Breast epithelium (tissue), 4 donors: ENCODE measurements at regions not wholly inside any gene's neighbourhood (a gene's known extent, or its start where the extent isn't known, plus 50 kb on each side); places are given as distances from the start of the nearest gene placed in this dataset.
"Not testable (repeated sequence)": the region's sequence is repeated elsewhere in the genome, so short reads cannot be mapped to it uniquely, and the experiment has no call there.

Source experiments
- DNase-seq, 2 donors: peaks; one replicate each; pipeline ENCODE4 v3.0.0-alpha.2; 2019; ENCODE audit warnings: low spot score in 2 of 2
- H3K27ac ChIP-seq, 2 donors: fragments of 200-600 bp; sonication (generic) in 1 of 2; one replicate each; pipeline ENCODE4 v1.5.1; 2016 to 2019; ENCODE audit warnings: mild to moderate bottlenecking in 1 of 2
- H3K27me3 ChIP-seq, 2 donors: fragments of 200-600 bp; sonication (generic) in 1 of 2; one replicate each; pipeline versions ENCODE4 v1.5.1 to v1.6.0; 2017 to 2019; ENCODE audit warnings: control low read depth in 1 of 2, mild to moderate bottlenecking in 1 of 2
- H3K36me3 ChIP-seq: fragments of 200-600 bp; one replicate; pipeline ENCODE4 v1.5.1; 2019
- H3K4me1 ChIP-seq, 2 donors: fragments of 200-600 bp; sonication (generic); one replicate each; pipeline ENCODE4 v1.5.1; 2016 to 2019; ENCODE audit warnings: control low read depth in 1 of 2
- H3K4me3 ChIP-seq, 3 donors: fragments of 200-600 bp; sonication (generic); 1 replicate in 2 of 3; 2 replicates in 1 of 3; pipeline ENCODE4 v1.5.1; 2016 to 2019; ENCODE audit warnings: mild to moderate bottlenecking in 3 of 3, moderate library complexity in 2 of 3
- H3K9me3 ChIP-seq, 2 donors: fragments of 200-600 bp; sonication (generic) in 1 of 2; one replicate each; pipeline ENCODE4 v1.5.1; 2016 to 2019; ENCODE audit warnings: control low read depth in 1 of 2
- POLR2A ChIP-seq: fragments of 450-650 bp; IDR thresholded peaks from one replicate; pipeline ENCODE4 v1.6.1; 2016; ENCODE audit warnings: antibody characterized with exemption, mild to moderate bottlenecking, moderate library complexity
- POLR2AphosphoS5 ChIP-seq, 3 donors: sonication (generic); formaldehyde crosslinking; IDR thresholded peaks; one replicate each; pipeline ENCODE4 v1.6.1; 2017; ENCODE audit warnings: antibody characterized with exemption in 3 of 3
- intact Hi-C: fragments of 100-400 bp; cut with DNase I; formaldehyde crosslinking; loops from one replicate; pipeline ENCODE4 v1.15.1; 2023; ENCODE audit warnings: low total_unique reads
- TF ChIP-seq, protein P1 (sequence below), 3 donors: fragments of 450-650 bp; IDR thresholded peaks; one replicate each; pipeline ENCODE4 v1.5.1; 2016 to 2017; ENCODE audit warnings: antibody characterized with exemption in 3 of 3, mild to moderate bottlenecking in 3 of 3, moderate library complexity in 3 of 3

DNA sequence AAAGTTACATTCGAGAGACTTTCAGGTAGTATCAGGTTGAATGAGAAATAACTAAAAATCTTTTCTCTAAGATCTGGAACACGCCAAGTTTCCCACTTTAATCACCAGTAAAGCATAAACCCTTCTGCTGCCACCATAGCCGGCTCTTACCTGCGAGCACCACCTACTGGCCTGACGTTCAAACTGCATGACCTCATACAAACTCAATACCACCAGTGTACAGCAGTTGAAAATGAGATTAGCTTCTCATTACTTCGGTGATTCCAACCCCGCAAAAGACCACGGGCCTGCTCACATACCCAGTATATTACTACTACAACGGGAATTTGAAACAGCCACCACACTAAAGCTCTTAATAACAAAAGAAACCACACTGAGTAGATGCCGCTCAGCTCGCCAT is 1191.2 kb downstream of the TMEM121 start:
- H3K9me3 ChIP-seq, DNase-seq, intact Hi-C loops, H3K27ac ChIP-seq, H3K27me3 ChIP-seq, H3K36me3 ChIP-seq, H3K4me3 ChIP-seq, H3K4me1 ChIP-seq: not testable (repeated sequence)

DNA sequence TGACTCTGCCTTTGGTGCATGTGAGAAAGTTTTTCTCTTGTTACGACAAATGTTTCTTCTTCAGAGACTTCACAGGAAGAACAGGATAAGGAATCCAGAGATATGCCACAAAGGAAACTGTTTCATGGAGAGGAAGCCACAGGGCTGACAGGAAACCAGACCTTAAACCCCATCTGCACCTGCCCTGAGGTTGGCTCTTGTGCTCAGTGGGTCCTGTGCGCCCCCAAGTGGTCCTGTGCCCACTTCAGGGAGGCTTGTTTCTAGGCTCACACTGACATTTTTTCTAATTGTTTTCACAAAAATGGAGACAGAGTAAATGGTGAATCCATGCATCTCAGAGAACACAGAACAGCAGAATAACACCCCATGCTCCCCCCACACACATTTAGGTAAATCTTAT is 1193.5 kb downstream of the TMEM121 start:
- DNase-seq, H3K27ac ChIP-seq, H3K4me1 ChIP-seq, H3K36me3 ChIP-seq, H3K9me3 ChIP-seq, H3K4me3 ChIP-seq, H3K27me3 ChIP-seq, intact Hi-C loops: not testable (repeated sequence)

DNA sequence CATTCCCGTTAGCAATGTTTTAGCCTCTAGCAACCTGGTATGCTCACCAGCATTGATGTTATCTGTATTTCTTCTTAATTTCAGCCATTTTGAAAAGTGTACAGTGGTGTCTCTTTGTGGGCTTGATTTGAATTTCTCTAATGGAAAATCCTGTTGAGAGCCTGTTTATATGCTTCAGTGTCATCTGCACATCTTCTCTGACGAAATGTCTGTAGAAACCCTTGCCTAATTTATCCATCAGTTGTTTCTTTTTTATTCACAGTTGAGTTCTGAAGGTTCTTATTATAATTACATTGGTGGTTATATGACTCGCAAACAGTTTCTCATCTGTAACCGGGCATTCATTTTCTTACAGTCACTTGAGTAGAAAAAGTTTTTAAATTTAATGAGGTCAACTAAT is 1195.5 kb downstream of the TMEM121 start:
- H3K27me3 ChIP-seq, H3K36me3 ChIP-seq, H3K4me3 ChIP-seq, H3K9me3 ChIP-seq, intact Hi-C loops, H3K4me1 ChIP-seq, DNase-seq, H3K27ac ChIP-seq: not testable (repeated sequence)

DNA sequence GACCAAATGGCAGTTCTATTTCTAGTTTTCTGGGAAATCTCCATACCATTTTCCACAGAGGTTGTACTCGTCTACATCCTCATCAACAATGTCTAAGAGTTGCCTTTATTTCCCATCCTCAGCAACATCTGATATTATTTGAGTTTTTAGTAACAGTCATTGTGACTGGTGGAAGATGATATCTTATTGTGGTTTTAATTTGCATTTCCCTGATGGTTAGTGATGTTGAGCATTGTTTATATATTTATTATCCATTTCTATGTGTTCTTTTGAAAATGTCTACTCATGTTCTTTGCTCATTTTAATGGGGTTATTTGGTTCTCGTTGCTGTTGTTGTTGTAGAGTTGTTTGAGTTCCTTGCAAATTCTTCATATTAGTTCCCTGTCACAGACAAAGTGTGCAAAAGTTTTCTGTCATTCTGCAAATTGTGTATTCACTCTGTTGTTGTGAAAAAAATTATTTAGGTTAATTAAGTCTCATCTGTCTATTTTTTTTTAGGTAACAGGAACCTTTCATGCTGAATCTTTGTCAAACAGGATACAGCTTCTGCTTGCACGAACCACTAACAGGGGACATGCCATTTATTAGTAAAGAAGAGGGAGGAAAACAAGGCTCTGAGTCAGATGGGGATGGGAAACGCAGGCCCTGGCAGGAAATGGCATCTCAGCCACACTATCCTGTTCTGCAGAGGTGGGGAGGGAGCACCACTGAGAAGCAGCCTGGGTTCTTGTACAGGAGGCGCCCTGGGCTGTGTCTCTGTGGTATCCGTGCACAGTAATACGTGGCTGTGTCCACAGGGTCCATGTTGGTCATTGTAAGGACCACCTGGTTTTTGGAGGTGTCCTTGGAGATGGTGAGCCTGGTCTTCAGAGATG is 1196.7 kb downstream of the TMEM121 start:
- H3K36me3 ChIP-seq, H3K4me3 ChIP-seq, H3K27me3 ChIP-seq, H3K4me1 ChIP-seq, H3K9me3 ChIP-seq, DNase-seq, intact Hi-C loops, H3K27ac ChIP-seq: not testable (repeated sequence)

DNA sequence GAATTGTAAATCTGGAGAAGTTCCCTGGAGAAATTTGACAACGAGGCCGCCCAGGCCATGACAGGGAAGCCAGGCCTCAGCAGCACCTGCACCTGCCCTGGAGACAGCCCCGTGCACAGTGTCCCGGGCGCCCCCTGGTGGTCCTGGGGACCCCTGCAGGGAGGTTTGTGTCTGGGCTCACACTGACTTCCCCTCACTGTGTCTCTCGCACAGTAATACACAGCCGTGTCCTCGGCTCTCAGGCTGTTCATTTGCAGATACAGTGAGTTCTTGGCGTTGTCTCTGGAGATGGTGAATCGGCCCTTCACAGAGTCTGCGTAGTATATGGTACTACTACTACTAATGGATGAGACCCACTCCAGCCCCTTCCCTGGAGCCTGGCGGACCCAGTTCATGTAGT is 1201.6 kb downstream of the TMEM121 start:
- H3K4me3 ChIP-seq, DNase-seq, H3K4me1 ChIP-seq, intact Hi-C loops, H3K27ac ChIP-seq, H3K9me3 ChIP-seq, H3K27me3 ChIP-seq, H3K36me3 ChIP-seq: not testable (repeated sequence)

DNA sequence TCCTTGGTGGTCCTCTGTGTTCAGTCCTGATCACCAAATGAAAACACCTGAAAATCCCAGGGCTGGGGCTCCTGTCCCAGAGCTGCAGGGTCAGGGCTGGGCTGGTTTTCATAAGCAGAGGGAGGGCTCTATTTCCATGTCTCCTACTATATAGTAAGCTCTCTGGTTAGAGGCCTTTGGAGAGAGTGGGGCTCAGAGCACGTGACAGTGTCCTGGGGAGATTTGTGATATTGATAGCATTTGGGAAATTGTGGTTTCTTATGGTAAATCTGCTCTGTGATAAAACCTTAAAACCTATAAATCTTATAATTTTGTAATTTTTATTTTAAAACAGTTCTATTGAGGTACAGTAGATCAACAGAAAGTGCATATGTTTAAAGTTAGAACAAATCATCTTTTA is 1202.2 kb downstream of the TMEM121 start:
- no peak overlapping the region for H3K4me3 ChIP-seq
- no peaks in the 10 kb centered on the region for H3K36me3 ChIP-seq
- no peaks in the 10 kb centered on the region for H3K9me3 ChIP-seq
- H3K27ac ChIP-seq: no peak overlapping the region
- no peaks in the 10 kb centered on the region for H3K27me3 ChIP-seq
- intact Hi-C loops: no loop called here
- no peak for DNase-seq
- no peaks in the 10 kb centered on the region for H3K4me1 ChIP-seq
- TF ChIP-seq, protein P1, sequence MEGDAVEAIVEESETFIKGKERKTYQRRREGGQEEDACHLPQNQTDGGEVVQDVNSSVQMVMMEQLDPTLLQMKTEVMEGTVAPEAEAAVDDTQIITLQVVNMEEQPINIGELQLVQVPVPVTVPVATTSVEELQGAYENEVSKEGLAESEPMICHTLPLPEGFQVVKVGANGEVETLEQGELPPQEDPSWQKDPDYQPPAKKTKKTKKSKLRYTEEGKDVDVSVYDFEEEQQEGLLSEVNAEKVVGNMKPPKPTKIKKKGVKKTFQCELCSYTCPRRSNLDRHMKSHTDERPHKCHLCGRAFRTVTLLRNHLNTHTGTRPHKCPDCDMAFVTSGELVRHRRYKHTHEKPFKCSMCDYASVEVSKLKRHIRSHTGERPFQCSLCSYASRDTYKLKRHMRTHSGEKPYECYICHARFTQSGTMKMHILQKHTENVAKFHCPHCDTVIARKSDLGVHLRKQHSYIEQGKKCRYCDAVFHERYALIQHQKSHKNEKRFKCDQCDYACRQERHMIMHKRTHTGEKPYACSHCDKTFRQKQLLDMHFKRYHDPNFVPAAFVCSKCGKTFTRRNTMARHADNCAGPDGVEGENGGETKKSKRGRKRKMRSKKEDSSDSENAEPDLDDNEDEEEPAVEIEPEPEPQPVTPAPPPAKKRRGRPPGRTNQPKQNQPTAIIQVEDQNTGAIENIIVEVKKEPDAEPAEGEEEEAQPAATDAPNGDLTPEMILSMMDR (IDR thresholded peaks at IDR 0.05): no peak
- TF ChIP-seq POLR2A (no peak), POLR2AphosphoS5 (IDR thresholded peaks at IDR 0.05) (no peak)

DNA sequence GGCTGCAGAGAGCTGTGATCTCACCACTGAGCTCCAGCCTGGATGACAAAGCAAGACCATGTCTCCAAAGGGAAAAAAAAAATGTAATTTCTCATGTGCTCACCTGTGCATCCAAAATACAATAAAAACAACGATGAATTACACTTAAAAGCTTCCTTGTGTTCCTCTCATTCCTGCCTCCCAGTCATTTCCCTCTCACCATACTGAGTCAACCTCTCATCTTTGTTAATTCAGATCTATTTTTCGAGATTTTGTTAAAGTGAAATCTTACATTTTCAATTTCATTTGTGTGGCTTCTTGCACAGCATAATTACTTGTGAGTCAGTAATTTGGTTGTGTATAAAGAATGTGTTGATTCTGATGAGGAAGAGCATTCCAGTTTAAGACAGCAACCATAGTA is 1203.2 kb downstream of the TMEM121 start:
- Histone ChIP-seq H3K36me3 (no peaks in the 10 kb centered on the region), H3K4me1 (no peaks in the 10 kb centered on the region), H3K9me3 (no peaks in the 10 kb centered on the region), H3K27ac (no peak overlapping the region), H3K27me3 (no peaks in the 10 kb centered on the region), H3K4me3 (no peak overlapping the region)
- TF ChIP-seq POLR2AphosphoS5 (IDR thresholded peaks at IDR 0.05): no peak
- intact Hi-C loops: no loop called here
- DNase-seq: no peak

DNA sequence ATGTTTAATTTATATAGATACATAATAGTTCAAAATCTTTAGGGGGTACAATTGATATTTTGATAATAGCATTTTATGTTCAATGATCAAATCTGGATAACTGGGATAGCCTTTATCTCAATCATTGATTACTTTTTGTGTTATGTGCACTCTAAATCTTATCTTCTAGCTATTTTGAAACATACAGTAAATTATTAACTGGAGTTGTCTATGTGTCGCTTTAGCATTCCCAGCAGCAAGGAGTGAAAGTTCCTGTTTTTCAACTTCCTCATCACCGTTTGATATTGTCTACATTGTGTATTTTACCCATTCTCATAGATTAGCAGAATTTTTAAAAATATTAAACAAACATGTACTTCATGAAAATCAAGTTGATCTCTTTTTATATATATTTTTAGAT is 1207.4 kb downstream of the TMEM121 start:
- no peaks in the 10 kb centered on the region for H3K9me3 ChIP-seq
- H3K4me1 ChIP-seq: no peaks in the 10 kb centered on the region
- no peaks in the 10 kb centered on the region for H3K27me3 ChIP-seq
- DNase-seq: no peak
- no peaks in the 10 kb centered on the region for H3K36me3 ChIP-seq
- no peak overlapping the region for H3K27ac ChIP-seq
- intact Hi-C loops: no loop called here
- no peak overlapping the region for H3K4me3 ChIP-seq
- TF ChIP-seq POLR2AphosphoS5 (IDR thresholded peaks at IDR 0.05) (no peak), POLR2A (no peak)
- TF ChIP-seq, protein P1 (IDR thresholded peaks at IDR 0.05): no peak
